Stomach (tissue), 4 donors: ENCODE measurements at regions not wholly inside any gene's neighbourhood (a gene's known extent, or its start where the extent isn't known, plus 50 kb on each side); places are given as distances from the start of the nearest gene placed in this dataset.

Experiments used
- CTCF ChIP-seq, 7 experiments: fragments of 450-650 bp in 4 of 7; fragments of 200-600 bp in 3 of 7; sonication (generic) in 3 of 7; IDR thresholded peaks; one replicate each; pipeline ENCODE4 v1.5.1; 2016 to 2019; ENCODE audit warnings: antibody characterized with exemption in 7 of 7, control low read depth in 2 of 7, mild to moderate bottlenecking in 1 of 7
- POLR2A ChIP-seq, 4 donors: fragments of 450-650 bp; IDR thresholded peaks; one replicate each; pipeline ENCODE4 v1.6.1; 2016; ENCODE audit warnings: antibody characterized with exemption in 4 of 4, control low read depth in 2 of 4, mild to moderate bottlenecking in 1 of 4, moderate library complexity in 1 of 4
- POLR2AphosphoS5 ChIP-seq, 3 donors: sonication (generic); formaldehyde crosslinking; IDR thresholded peaks; one replicate each; pipeline ENCODE4 v1.6.1; 2016; ENCODE audit warnings: antibody characterized with exemption in 3 of 3

DNA sequence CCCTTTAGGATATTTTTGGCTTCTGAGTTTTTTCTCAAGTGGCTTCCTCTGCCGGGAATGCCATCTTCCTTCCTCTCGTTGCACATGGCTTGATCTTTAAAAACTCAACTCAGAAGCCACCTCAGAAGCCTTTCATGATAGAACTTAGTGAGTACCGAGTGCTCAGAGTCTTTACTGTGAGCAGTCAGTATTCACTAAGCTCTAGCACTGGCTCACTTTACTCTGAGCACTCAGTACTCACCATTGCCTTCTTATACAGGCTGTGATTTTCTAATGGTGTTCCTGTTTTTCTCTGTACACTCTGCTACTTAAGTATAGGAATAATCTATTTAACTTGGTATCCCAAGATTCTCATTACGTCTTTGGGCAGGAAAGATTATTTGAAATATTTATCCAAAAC lies 116.2 kb downstream of the PFDN4 start:
- TF ChIP-seq CTCF (IDR thresholded peaks at IDR 0.05): no peak
- TF ChIP-seq POLR2A (IDR thresholded peaks at IDR 0.05): no peak
- no peak for TF ChIP-seq POLR2AphosphoS5 (IDR thresholded peaks at IDR 0.05)
